Panc1 (cell line): ENCODE measurements at regions not wholly inside any gene's neighbourhood (a gene's known extent, or its start where the extent isn't known, plus 50 kb on each side); places are given as distances from the start of the nearest gene placed in this dataset.
"Not testable (repeated sequence)": the region's sequence is repeated elsewhere in the genome, so short reads cannot be mapped to it uniquely, and the experiment has no call there.

Source experiments
- ATAC-seq: fragments of 200-7000 bp; cut with Tn5 transposase; 2 replicates; pipeline ENCODE4 v1.9.1; 2020; ENCODE audit warnings: mild to moderate bottlenecking, moderate library complexity
- BruUV-seq: library from RNA; stranded (reverse); fragments of 400-500 nt; replicated peaks from 2 replicates; lab custom pipeline; 2021; lab: Mats Ljungman, UMichigan
- CTCF ChIA-PET: fragments of 300-600 bp; sonication (Branson Sonifier 250); formaldehyde crosslinking; loops from one replicate; lab custom pipeline; 2022; ENCODE audit warnings: antibody characterized with exemption; lab: Charles Lee
- POLR2A ChIA-PET: fragments of 300-600 bp; sonication (Branson Sonifier 250); formaldehyde crosslinking; loops from one replicate; lab custom pipeline; 2022; ENCODE audit warnings: antibody characterized with exemption; lab: Charles Lee
- DNase-seq: peaks from one replicate; pipeline ENCODE4 v3.0.0-alpha.2; 2010; ENCODE audit warnings: low read depth, low spot score
- H3K27ac ChIP-seq: 2 replicates; pipeline ENCODE4 v1.5.1; 2011; ENCODE audit warnings: mild to moderate bottlenecking, low read length, inconsistent platforms
- H3K27me3 ChIP-seq: fragments of 200-500 bp; sonication (Bioruptor generic); 2 replicates; pipeline ENCODE4 v1.6.0; 2014; ENCODE audit warnings: low read length, inconsistent platforms; ENCODE audit not compliant: control insufficient read depth, insufficient read depth
- H3K36me3 ChIP-seq: fragments of 200-500 bp; sonication (Bioruptor generic); 2 replicates; pipeline ENCODE4 v1.5.1; 2014; ENCODE audit warnings: inconsistent platforms, mild to moderate bottlenecking, low read length, moderate library complexity; ENCODE audit not compliant: control insufficient read depth, insufficient read depth
- H3K4me1 ChIP-seq: 2 replicates; pipeline ENCODE4 v1.5.1; 2011; ENCODE audit warnings: inconsistent platforms, mild to moderate bottlenecking, low read length, moderate library complexity; ENCODE audit not compliant: control insufficient read depth, insufficient read depth
- H3K4me3 ChIP-seq, 2 experiments: 2 replicates each; pipeline ENCODE4 v1.5.1; 2011 to 2012; ENCODE audit warnings: low read depth in 2 of 2, low read length in 2 of 2, mild to moderate bottlenecking in 2 of 2, inconsistent platforms in 1 of 2, moderate library complexity in 1 of 2
- H3K9me3 ChIP-seq: fragments of 200-500 bp; sonication (Bioruptor generic); 2 replicates; pipeline ENCODE4 v1.5.1; 2014; ENCODE audit warnings: low read depth, mild to moderate bottlenecking, inconsistent platforms, low read length, moderate library complexity; ENCODE audit not compliant: control insufficient read depth, insufficient read depth
- in situ Hi-C: cut with HindIII; loops from 2 replicates; pipeline ENCODE4 v1.10.0; 2016; ENCODE audit warnings: low sequenced_read_pairs, low pct_unique_long_range_greater_than_20kb
- intact Hi-C: fragments of 100-400 bp; cut with micrococcal nuclease; formaldehyde crosslinking; loops from one replicate; pipeline ENCODE4 v1.10.0; 2022; ENCODE audit not compliant: unreplicated experiment

DNA sequence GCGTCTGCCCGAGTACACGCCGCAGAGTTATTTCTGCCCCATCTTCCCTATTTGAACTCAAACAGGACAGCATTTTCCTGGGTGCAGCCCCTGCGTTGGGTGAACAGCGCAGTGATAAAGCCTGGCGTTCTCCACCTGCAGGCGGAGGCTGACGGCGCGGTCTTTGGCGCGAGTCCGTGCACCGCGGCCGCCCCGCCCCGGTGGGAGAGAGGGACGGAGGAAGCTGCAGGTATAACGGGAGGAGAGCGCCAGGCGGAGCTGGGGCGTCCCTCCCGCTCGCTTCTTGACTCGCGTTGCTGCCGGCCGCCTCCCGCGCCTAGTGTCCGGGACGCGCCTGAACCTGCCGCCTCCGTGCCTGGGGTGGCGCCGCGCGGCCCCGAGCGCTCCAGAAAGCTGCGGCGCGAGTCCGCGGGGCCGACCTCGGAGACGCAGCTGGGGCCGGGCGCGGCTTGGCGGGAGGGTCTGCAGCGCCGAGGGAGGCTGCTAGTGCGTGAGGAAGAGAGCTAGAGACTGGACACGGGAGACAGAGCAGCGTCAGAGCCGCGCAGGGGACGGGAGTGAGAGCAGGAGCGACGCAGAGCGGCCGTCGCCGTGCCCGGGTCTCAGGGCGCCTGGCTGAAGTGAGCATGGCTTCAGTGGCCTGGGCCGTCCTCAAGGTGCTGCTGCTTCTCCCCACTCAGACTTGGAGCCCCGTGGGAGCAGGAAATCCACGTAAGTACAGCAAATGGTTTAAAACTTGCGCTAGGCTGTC is 140.7 kb downstream of the SPATA31A7 start:
- CTCF ChIA-PET, DNase-seq, H3K4me1 ChIP-seq, POLR2A ChIA-PET, H3K27ac ChIP-seq, H3K27me3 ChIP-seq, intact Hi-C loops, BruUV-seq, H3K36me3 ChIP-seq, ATAC-seq, in situ Hi-C loops, H3K9me3 ChIP-seq: not testable (repeated sequence)
- H3K4me3 ChIP-seq: peak overlapping the region; percentile 19 to 33

DNA sequence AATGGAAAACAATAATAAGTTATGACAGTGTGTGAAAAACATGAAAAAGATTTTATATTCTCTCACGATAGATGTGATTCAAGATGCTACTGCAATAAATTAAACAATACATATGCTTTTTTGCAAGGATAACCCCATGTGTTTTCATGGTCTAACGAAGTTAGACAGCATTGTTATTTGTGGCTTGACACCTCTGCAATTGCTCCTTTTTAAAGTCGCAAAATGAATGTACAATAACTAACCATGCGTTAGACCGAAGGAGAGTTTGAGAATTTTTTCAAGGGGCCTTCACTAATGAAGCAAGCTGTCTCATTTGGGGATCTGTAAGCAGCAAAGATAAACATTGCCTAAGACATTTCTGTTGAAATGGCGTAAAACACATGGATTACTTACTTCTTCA is 167.1 kb downstream of the SPATA31A7 start:
- CTCF ChIA-PET, H3K27ac ChIP-seq, DNase-seq, H3K36me3 ChIP-seq, in situ Hi-C loops, H3K9me3 ChIP-seq, intact Hi-C loops, ATAC-seq, H3K4me1 ChIP-seq, POLR2A ChIA-PET, H3K27me3 ChIP-seq, H3K4me3 ChIP-seq, BruUV-seq: not testable (repeated sequence)

DNA sequence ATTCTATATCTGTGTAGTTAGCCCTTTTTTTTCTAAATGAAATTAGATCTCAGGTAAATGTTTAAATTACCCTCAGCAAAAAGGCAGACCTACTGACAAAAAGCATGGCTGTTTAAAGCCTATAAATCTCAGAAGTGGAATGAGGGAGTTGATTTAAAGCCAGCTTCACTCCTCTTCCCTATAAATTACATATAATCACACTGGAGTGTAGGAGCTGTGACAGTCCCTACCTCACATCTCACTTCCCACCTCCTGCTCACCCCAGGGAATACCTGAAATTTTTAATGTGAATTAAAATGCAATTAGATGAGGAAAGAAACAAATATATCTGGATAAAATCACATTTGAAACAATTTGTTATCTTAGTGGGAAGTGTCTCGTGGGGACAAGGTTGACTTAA is 184.6 kb downstream of the SPATA31A7 start:
- H3K4me3 ChIP-seq, intact Hi-C loops, CTCF ChIA-PET, H3K36me3 ChIP-seq, H3K4me1 ChIP-seq, DNase-seq, in situ Hi-C loops, H3K27me3 ChIP-seq, ATAC-seq, H3K27ac ChIP-seq, POLR2A ChIA-PET, H3K9me3 ChIP-seq, BruUV-seq: not testable (repeated sequence)

DNA sequence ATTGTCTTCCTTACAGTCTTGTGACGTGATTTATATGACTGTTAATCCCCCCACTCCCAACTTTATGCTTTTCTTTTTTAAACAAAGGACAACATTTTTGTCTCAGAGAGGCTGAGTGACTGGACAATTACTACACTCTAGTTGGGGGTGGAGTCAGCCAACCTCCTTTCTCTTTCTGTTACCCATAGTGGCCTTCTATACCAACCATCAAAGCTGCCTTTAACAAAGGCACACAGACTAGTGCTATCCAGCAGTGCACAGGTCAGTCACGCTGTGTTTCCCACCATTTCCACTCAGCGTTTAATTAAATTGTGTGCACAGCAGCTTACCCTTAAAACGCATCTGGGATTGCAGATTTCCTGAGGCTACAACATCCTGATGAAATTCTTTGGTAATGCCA is 186.3 kb downstream of the SPATA31A7 start:
- ATAC-seq, CTCF ChIA-PET, H3K27ac ChIP-seq, DNase-seq, H3K27me3 ChIP-seq, H3K9me3 ChIP-seq, BruUV-seq, intact Hi-C loops, in situ Hi-C loops, H3K4me3 ChIP-seq, H3K36me3 ChIP-seq, H3K4me1 ChIP-seq, POLR2A ChIA-PET: not testable (repeated sequence)

GRCh38 chr9:61386035-61386815 is 196.4 kb downstream of the SPATA31A7 start:
- intact Hi-C loops, POLR2A ChIA-PET, H3K27ac ChIP-seq, CTCF ChIA-PET, BruUV-seq, DNase-seq, ATAC-seq, H3K9me3 ChIP-seq, H3K36me3 ChIP-seq, in situ Hi-C loops, H3K4me1 ChIP-seq, H3K4me3 ChIP-seq, H3K27me3 ChIP-seq: not testable (repeated sequence)

DNA sequence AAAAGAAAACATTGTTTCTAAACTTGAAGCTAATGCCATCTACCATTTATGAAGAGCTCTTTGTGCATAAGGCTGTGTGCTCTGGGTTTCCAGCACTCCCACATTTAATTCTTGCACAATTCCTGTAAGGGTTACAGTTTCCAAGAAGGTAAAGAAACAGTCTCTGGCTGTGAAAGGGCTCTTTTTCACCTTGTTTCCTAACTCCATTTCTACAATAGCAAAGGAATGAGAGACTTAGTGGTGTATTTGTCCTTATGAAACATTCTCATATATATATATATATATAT is 196.9 kb downstream of the SPATA31A7 start:
- H3K9me3 ChIP-seq, H3K27ac ChIP-seq, H3K36me3 ChIP-seq, BruUV-seq, CTCF ChIA-PET, H3K4me1 ChIP-seq, in situ Hi-C loops, DNase-seq, ATAC-seq, H3K27me3 ChIP-seq, H3K4me3 ChIP-seq, intact Hi-C loops, POLR2A ChIA-PET: not testable (repeated sequence)

GRCh38 chr9:61402692-61403091 is 212.9 kb downstream of the SPATA31A7 start:
- intact Hi-C loops, H3K27ac ChIP-seq, ATAC-seq, CTCF ChIA-PET, H3K36me3 ChIP-seq, H3K4me1 ChIP-seq, H3K9me3 ChIP-seq, H3K27me3 ChIP-seq, BruUV-seq, POLR2A ChIA-PET, in situ Hi-C loops, DNase-seq, H3K4me3 ChIP-seq: not testable (repeated sequence)
